Neural progenitor cell (in vitro differentiated cells): ENCODE measurements at regions not wholly inside any gene's neighbourhood (a gene's known extent, or its start where the extent isn't known, plus 50 kb on each side); places are given as distances from the start of the nearest gene placed in this dataset.
"Not testable (repeated sequence)": the region's sequence is repeated elsewhere in the genome, so short reads cannot be mapped to it uniquely, and the experiment has no call there.

Experiments
- CTCF ChIP-seq: fragments of 200-600 bp; sonication (generic); IDR thresholded peaks from 2 replicates; pipeline ENCODE4 v1.5.1; 2017; ENCODE audit warnings: antibody characterized with exemption, mild to moderate bottlenecking
- EZH2 ChIP-seq: fragments of 200-600 bp; sonication (generic); IDR thresholded peaks from 2 replicates; pipeline ENCODE4 v1.6.1; 2017; ENCODE audit warnings: antibody characterized with exemption, mild to moderate bottlenecking, moderate library complexity

DNA sequence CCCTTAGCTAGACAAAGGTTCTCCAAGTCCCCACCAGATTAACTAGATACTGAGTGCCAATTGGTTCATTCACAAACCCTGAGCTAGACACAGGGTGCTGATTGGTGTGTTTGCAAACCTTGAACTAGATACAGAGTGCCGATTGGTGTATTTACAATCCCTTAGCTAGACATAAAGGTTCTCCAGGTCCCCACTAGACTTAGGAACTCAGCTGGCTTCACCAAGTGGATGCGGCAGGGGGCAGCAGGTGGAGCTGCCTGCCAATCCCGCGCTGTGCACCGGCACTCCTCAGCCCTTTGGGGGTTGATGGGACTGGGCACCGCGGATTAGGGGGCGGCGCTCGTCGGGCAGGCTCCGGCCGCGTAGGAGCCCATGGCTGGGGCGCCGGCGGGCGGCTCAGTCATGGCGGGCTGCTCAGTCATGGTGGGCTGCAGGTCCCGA is 157.6 kb downstream of the KLRB1 start:
- TF ChIP-seq CTCF, EZH2: not testable (repeated sequence)
